HG02981 (cell line): ENCODE measurements at regions not wholly inside any gene's neighbourhood (a gene's known extent, or its start where the extent isn't known, plus 50 kb on each side); places are given as distances from the start of the nearest gene placed in this dataset.

Experiments used
- ATAC-seq: cut with Tn5 transposase; IDR thresholded peaks from one replicate; pipeline ENCODE4 v1.9.1; 2021; ENCODE audit warnings: mild to moderate bottlenecking, moderate library complexity; ENCODE audit not compliant: unreplicated experiment

GRCh38 chr1:184267747-184268146, 119.1 kb upstream of the C1orf21 start:
- ATAC-seq = no peak

DNA sequence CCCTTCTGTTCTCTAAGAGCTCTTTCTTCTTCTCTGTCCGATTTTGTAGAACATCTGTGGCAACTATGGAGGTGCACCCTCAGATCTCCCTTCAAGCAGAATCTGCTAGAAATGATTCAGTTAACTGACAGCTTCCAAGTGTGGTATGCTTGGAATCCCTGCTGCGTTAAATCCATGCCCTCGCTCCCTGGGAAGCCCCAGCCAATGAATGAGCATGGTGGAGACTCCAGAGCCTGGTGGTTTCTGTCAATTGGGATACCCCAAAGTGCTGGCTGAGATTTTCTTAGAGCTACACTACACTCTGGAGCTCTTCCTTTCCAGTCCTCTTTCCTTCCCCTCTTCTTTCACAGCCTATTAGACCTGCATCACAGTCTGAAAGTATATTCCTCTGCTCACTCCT, 116.3 kb upstream of the C1orf21 start:
- no peak for ATAC-seq

DNA sequence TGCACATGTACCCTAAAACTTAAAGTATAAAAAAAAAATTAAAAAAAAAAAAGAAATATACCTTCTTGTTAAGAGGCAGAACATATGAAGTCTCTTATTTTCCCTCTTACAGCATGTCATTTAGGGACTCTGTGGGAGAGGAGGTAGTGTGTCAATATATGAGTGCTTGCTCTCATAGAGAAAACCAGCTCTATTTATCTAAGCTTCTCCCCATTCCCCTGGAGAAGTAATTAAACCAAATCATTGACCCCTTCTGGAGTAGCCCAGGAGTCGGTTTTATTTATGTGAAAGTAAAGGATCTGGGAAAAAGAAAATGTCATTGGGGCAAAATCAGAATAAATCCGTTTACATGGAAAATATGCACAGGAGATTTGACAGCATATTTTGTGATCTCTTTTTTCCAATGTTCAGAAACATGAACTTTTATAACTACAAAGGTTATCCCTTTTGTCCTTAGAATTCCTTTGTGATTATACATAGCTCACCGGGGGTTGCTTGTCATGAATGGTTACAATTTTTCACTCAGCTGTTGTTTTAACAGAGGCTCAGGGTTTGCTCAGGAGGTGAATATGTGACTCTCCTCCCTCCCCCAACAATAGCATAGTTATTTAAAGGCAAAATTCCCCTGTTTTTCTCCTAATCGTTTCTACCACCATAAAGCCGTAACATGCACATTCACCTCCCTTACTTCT, 114.5 kb upstream of the C1orf21 start:
- no peak for ATAC-seq

- no peak for ATAC-seq
Observed at GRCh38 chr1:184276416-184276815, 110.4 kb upstream of the C1orf21 start.

- ATAC-seq = no peak
Observed at GRCh38 chr1:184279911-184280458, 106.8 kb upstream of the C1orf21 start.

GRCh38 chr1:184283999-184284398, 102.8 kb upstream of the C1orf21 start:
- no peak for ATAC-seq

DNA sequence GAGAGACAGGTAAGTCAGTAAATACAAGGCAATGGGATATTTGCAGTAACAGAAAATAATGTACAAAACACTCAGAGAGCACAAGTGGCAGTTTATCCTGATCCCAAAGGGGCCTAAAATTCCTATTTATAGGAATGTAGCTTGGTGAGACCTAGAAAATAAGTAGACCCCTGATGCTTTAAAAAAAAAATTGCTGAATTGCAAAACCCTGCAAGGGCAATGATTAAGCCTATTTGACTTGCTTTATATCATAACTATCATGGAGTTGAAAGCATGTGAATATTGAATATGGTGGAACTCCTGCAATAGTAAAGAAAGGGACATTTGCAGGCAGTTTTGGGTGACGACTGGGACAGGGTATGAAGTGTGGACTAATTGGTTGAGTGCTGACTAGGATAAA, 101.9 kb upstream of the C1orf21 start:
- no peak for ATAC-seq

- no peak for ATAC-seq
Observed at GRCh38 chr1:184285401-184286087, 101.3 kb upstream of the C1orf21 start.

GRCh38 chr1:184287001-184287400, 99.8 kb upstream of the C1orf21 start:
- no peak for ATAC-seq

- no peak for ATAC-seq
Observed at GRCh38 chr1:184289825-184290550, 96.8 kb upstream of the C1orf21 start.

DNA sequence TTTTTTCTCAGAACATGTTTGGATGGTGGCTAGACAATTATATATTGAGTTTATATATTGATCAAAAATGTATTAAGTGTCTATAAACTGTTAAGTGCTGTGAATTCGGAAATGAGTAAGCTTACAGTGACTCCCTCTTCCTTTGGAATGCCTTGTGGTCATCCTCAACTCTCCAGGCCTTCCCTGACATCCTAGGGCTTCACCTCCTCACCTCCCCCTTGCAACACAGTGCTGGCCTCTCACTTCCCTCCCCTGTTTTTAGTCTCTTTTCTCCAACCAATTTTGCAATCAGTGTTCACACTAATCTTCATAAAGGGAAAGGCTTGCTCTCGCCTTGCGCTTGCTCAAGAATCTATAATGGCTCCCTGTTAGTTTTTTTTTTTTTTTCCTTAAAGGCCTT, 95.1 kb upstream of the C1orf21 start:
- ATAC-seq = no peak

- ATAC-seq = no peak
Observed at GRCh38 chr1:184292101-184292500, 94.7 kb upstream of the C1orf21 start.

GRCh38 chr1:184294101-184294500, 92.7 kb upstream of the C1orf21 start:
- ATAC-seq = no peak

DNA sequence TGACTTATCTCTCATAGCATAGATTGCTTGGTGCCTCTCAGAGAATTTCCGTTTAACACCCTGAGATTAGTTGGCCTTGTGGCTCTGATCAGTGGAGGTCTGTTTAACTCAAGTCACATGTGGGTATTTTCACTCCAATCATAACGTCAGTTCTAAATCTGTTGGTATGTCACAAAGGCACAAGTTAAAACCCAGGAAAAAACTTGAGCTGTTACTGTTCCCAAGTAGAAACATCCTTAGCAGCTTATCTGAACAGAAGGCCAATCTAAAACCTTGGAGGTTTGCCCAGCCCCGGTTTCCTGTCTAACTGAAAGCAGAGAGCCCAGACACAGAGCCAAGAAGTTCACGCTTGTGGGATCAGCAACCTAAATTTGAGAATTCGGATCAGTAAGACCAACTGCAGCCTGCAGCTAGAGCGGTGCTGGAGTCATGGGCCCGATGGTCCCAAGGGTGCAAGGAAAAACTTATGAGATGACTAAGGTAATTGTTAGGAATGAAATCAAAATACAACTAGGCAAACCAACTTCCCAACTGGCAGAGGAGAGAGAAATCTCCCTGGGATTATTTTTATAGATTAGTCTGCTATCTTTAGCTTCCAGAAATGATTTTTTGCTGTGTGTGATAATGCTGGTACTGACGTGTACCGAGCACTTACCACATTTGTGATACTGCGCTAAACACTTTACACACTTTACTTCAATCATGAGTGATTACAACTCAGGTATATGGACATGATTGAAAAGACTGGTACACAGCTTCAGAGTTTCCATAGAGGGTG, 90.2 kb upstream of the C1orf21 start:
- no peak for ATAC-seq

DNA sequence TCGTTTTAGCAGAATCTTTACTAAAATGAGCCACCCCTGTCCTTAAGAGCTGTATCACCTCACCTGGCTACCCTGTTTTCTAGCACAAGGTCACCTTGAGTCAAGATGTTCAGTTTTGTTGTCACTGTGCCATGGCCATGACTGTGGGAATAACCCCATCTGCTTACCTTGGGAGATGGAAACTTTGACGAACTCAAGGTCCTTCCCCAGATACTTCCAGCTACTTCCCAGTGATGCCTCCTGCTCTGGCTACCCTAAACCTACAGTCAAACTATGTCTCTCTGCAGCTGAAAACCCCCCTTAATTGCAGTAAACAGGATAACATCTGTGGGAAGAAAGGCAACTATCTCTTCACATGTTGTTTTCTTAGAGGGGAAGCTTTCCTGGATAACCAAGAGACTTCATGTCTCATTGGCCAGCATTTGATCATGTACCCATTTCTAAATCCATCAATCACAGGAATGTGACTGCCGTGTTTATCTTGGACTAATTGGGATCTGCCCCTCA, 89.5 kb upstream of the C1orf21 start:
- no peak for ATAC-seq

DNA sequence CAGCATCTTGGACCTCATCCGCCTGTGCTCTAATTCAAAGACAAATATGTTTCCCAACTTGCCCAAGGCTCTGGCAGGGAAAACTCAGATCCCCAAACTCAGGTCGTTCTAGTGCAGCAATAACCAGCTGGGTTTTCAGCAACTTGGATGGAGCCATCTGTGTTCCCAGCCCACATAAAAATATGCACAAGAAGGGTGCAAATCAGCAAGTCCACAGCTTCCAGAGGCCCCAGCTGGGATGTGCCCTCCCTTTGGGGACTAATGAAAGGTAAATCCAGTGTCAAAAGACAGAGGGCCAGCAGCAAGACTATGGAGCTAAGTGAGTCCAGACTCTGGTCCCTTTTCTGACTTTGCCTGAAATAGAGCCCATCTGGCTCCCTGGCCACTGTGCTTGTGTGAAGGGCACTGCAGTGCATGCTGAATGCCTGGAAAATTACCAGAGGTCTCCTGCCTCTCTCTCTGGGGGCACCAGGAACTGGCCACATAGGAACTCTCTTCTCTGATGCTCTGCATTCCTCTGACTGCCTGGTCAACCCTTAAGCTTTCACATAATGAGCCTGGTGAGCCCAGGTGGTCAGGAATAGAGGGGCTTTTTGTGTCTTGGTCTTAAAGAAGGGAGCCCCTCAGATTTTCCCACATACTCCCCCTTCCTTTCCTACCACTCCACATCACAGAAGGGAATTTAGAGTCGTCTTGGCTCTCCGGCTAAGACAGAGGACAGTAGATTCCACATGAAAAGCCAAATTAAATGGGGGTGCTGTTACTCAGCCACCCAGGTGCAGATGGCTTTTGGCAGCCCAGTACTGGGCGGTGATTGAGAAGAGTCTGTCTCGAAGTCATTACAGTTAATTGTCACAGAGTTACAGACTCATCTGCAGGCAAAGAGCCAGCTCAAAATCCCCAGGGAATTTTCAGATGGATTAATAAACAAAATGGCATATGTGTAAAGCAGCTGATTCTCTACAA, 88.1 kb upstream of the C1orf21 start:
- ATAC-seq = no peak

- no peak for ATAC-seq
Observed at GRCh38 chr1:184299406-184299790, 87.4 kb upstream of the C1orf21 start.

DNA sequence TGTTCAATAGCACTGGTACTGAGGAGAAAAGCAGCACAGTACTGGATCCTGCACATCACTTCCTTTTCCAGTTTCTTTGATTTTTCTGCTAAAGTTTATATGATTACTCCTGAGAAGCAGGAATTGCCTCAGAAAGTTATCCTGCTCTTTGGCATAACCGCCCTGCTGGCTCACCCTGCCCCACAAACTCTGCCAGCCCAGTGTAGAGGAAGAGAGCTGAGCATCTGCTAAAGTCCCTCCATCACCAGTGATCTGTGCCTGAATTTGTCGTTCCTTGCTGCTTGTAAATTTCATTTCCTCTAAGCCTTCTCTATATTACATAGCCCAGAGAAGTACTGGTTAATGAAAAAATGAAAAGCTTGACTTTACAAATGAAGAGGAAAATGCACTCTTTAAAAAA, 87.0 kb upstream of the C1orf21 start:
- ATAC-seq = no peak

DNA sequence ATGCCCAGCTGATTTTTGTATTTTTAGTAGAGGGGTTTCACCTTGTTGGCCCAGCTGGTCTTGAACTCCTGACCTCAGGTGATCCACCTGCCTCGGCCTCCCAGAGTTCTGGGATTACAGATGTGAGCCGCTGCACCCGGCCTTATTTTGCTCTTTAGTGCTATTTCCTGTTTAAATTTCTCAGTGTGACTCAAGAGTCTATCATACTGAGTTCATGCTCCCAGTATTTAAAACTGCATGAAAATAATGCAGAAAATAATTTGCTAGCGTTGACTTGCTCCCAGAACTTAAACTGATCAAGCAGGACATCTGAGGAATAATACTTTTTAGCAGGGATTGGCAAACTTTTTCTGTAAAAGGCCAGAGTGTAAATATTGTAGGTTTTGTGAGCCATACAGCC, 86.4 kb upstream of the C1orf21 start:
- no peak for ATAC-seq

GRCh38 chr1:184301227-184301626, 85.6 kb upstream of the C1orf21 start:
- no peak for ATAC-seq
